ENCODE measurements at regions not wholly inside any gene's neighbourhood (a gene's known extent, or its start where the extent isn't known, plus 50 kb on each side); places are given as distances from the start of the nearest gene placed in this dataset.

DNA sequence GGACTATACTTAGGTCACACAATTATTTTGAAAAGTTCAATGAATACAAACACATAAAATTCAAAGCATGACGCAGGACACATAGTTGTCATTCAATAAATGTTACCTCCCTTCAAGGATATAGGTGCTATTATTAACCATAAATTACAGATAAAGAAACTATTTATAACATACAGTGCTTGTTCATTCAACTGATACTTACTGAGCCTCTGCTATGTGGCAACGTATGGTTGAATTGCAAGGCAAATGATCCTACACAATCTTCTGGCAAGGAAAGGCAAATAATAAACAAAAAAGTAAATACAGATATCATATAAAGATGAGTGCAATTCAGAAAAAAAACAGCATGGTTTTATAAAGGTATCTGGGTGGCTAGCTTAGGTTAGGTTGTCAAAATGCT is 614.7 kb downstream of the LTN1 start:
- ChIA-PET POLR2A (no interaction called here), CTCF (no interaction called here)
- TF ChIP-seq ZNF384 (IDR thresholded peaks at IDR 0.05) (no peak), ELF4 (IDR thresholded peaks at IDR 0.05) (no peak), TARDBP (IDR thresholded peaks at IDR 0.05) (no peak), BHLHE40 (IDR thresholded peaks at IDR 0.05; ENCODE audit: borderline replicate concordance) (no peak), SUZ12 (IDR thresholded peaks at IDR 0.05) (no peak), NFRKB (IDR thresholded peaks at IDR 0.05) (no peak)
- DNase-seq (ENCODE audit: extremely low spot score): no peak

GRCh38 chr21:28375708-28376385 is 616.8 kb downstream of the LTN1 start:
- ChIA-PET POLR2A (no interaction called here), CTCF (no interaction called here)
- TF ChIP-seq LEF1 (IDR thresholded peaks at IDR 0.05; ENCODE audit: borderline replicate concordance) (no peak), NFRKB (IDR thresholded peaks at IDR 0.05) (no peak), ZNF384 (IDR thresholded peaks at IDR 0.05) (no peak), BHLHE40 (IDR thresholded peaks at IDR 0.05; ENCODE audit: borderline replicate concordance) (no peak), FOXK2 (IDR thresholded peaks at IDR 0.05) (no peak), L3MBTL2 (conservative IDR thresholded peaks at IDR 0.05) (no peak)
- no peak for DNase-seq (ENCODE audit: extremely low spot score)

GRCh38 chr21:28374881-28375280 is 617.8 kb downstream of the LTN1 start:
- no peak for DNase-seq (ENCODE audit: extremely low spot score)
- ChIA-PET CTCF (no interaction called here), POLR2A (no interaction called here)
- TF ChIP-seq FOXA1 (IDR thresholded peaks at IDR 0.05) (no peak), CTBP1 (IDR thresholded peaks at IDR 0.05; ENCODE audit: borderline replicate concordance) (no peak), ZNF384 (IDR thresholded peaks at IDR 0.05) (no peak), BHLHE40 (IDR thresholded peaks at IDR 0.05; ENCODE audit: borderline replicate concordance) (no peak), L3MBTL2 (conservative IDR thresholded peaks at IDR 0.05) (no peak)

DNA sequence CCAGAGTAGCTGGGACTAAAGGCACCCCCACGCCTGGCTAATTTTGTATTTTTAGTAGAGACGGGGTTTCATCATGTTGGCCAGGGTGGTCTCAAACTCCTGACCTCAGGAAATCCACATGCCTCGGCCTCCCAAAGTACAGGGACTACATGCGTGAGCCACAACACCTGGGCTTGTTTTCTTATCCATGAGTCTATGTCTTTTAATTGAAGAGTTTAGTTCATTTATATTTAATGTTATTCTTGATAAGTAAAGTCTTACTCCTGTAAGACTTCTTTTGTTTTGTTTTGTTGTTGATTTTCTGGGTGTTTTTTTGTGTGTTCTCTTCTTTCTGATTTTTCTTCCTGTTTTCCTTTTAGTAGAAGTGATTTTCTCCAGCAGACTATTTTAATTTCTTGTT is 621.0 kb downstream of the LTN1 start:
- TF ChIP-seq ELF4 (IDR thresholded peaks at IDR 0.05) (no peak), FOXM1 (IDR thresholded peaks at IDR 0.05; ENCODE audit: borderline replicate concordance) (no peak), NFRKB (IDR thresholded peaks at IDR 0.05) (no peak), TARDBP (IDR thresholded peaks at IDR 0.05) (no peak), SP1 (IDR thresholded peaks at IDR 0.05) (no peak), ARNT (IDR thresholded peaks at IDR 0.05) (no peak), FOXK2 (IDR thresholded peaks at IDR 0.05) (no peak), LEF1 (IDR thresholded peaks at IDR 0.05; ENCODE audit: borderline replicate concordance) (no peak), HDGF (IDR thresholded peaks at IDR 0.05; ENCODE audit: borderline replicate concordance) (no peak), SUZ12 (IDR thresholded peaks at IDR 0.05) (no peak), ZNF384 (IDR thresholded peaks at IDR 0.05) (no peak), CTBP1 (IDR thresholded peaks at IDR 0.05; ENCODE audit: borderline replicate concordance) (no peak), FOXA1 (IDR thresholded peaks at IDR 0.05) (no peak), L3MBTL2 (conservative IDR thresholded peaks at IDR 0.05) (no peak), BHLHE40 (IDR thresholded peaks at IDR 0.05; ENCODE audit: borderline replicate concordance) (no peak)
- TF ChIP-seq, protein P1, sequence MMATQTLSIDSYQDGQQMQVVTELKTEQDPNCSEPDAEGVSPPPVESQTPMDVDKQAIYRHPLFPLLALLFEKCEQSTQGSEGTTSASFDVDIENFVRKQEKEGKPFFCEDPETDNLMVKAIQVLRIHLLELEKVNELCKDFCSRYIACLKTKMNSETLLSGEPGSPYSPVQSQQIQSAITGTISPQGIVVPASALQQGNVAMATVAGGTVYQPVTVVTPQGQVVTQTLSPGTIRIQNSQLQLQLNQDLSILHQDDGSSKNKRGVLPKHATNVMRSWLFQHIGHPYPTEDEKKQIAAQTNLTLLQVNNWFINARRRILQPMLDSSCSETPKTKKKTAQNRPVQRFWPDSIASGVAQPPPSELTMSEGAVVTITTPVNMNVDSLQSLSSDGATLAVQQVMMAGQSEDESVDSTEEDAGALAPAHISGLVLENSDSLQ (IDR thresholded peaks at IDR 0.05): no peak
- CTCF ChIA-PET: no interaction called here
- DNase-seq (ENCODE audit: extremely low spot score): no peak
- POLR2A ChIA-PET: no interaction called here

DNA sequence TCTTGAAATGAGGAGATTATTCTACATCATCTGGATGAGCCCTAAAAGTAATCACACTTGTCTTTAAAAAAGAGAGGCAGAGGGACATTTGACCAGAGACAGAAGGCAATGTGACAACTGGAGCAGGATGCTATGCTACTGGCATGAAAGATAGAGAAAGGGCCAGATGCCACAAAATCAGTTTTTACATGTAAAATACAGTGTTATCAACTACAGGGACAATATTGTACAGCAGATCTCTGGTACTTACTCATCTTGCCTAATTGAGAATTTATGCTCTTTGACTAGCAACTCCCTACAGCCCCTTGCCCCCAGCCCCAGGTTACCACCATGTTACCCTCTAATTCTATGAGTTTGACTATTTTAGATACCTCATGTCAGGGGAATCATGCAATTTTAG is 633.4 kb downstream of the LTN1 start:
- CTCF ChIA-PET: no interaction called here
- POLR2A ChIA-PET: no interaction called here
- DNase-seq (ENCODE audit: extremely low spot score): no peak
- TF ChIP-seq HDGF (IDR thresholded peaks at IDR 0.05; ENCODE audit: borderline replicate concordance): no peak
- TF ChIP-seq TARDBP (IDR thresholded peaks at IDR 0.05): no peak
- no peak for TF ChIP-seq CTBP1 (IDR thresholded peaks at IDR 0.05; ENCODE audit: borderline replicate concordance)
- TF ChIP-seq SP1 (IDR thresholded peaks at IDR 0.05): no peak
- no peak for TF ChIP-seq SUZ12 (IDR thresholded peaks at IDR 0.05)
- TF ChIP-seq ARNT (IDR thresholded peaks at IDR 0.05): no peak
- no peak for TF ChIP-seq NFRKB (IDR thresholded peaks at IDR 0.05)
- no peak for TF ChIP-seq ELF4 (IDR thresholded peaks at IDR 0.05)
- TF ChIP-seq, protein P1 (IDR thresholded peaks at IDR 0.05): no peak
- TF ChIP-seq FOXA1 (IDR thresholded peaks at IDR 0.05): no peak
- TF ChIP-seq ZNF384 (IDR thresholded peaks at IDR 0.05): no peak
- TF ChIP-seq BHLHE40 (IDR thresholded peaks at IDR 0.05; ENCODE audit: borderline replicate concordance): no peak
- TF ChIP-seq L3MBTL2 (conservative IDR thresholded peaks at IDR 0.05): no peak

DNA sequence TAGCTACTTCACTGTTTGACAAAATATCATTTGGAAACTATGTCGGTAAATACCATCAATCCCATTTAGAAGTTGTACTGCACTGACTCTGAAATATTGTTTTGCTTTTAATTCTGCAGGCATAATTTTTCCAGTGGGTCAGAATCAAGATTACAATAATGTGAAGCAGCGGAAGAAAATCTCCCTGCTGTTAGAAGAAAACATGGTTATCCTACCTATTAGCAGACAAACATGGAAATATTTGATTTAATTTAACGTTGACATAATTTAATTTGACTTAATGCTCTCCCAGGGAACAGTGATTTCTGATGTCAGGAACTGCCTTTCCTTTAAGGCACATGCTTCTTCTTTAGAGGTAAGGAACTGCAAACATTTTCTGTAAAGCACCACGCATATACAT is 634.0 kb downstream of the LTN1 start:
- DNase-seq (ENCODE audit: extremely low spot score): no peak
- ChIA-PET CTCF (no interaction called here), POLR2A (no interaction called here)
- TF ChIP-seq ELF4 (IDR thresholded peaks at IDR 0.05) (no peak), FOXK2 (IDR thresholded peaks at IDR 0.05) (no peak), ARNT (IDR thresholded peaks at IDR 0.05) (no peak), FOXA1 (IDR thresholded peaks at IDR 0.05) (no peak), FOXM1 (IDR thresholded peaks at IDR 0.05; ENCODE audit: borderline replicate concordance) (no peak), BHLHE40 (IDR thresholded peaks at IDR 0.05; ENCODE audit: borderline replicate concordance) (no peak), SUZ12 (IDR thresholded peaks at IDR 0.05) (no peak), L3MBTL2 (conservative IDR thresholded peaks at IDR 0.05) (no peak), SP1 (IDR thresholded peaks at IDR 0.05) (no peak), TARDBP (IDR thresholded peaks at IDR 0.05) (no peak), NFRKB (IDR thresholded peaks at IDR 0.05) (no peak), ZNF384 (IDR thresholded peaks at IDR 0.05) (no peak)
- TF ChIP-seq, protein P1 (IDR thresholded peaks at IDR 0.05): no peak

Data from HEK293T (cell line).